GM23338 (cell line): ENCODE measurements at regions not wholly inside any gene's neighbourhood (a gene's known extent, or its start where the extent isn't known, plus 50 kb on each side); places are given as distances from the start of the nearest gene placed in this dataset.

ENCODE experiments used
- CREB1 ChIP-seq: fragments of 250-450 bp; sonication (Bioruptor Pico); IDR thresholded peaks from 2 replicates; pipeline ENCODE4 v1.5.0; 2020; ENCODE audit warnings: low read depth, mild to moderate bottlenecking, moderate library complexity
- CTCF ChIP-seq, 2 experiments: fragments of 200-600 bp in 1 of 2; sonication (generic) in 1 of 2; conservative IDR thresholded peaks; 2 replicates each; pipeline versions ENCODE4 v1.5.1 to v1.6.1; 2016 to 2017; ENCODE audit warnings: antibody characterized with exemption in 2 of 2, low read depth in 2 of 2, mild to moderate bottlenecking in 2 of 2, moderate library complexity in 1 of 2
- EZH2 ChIP-seq: fragments of 200-600 bp; sonication (generic); IDR thresholded peaks from one replicate; pipeline ENCODE4 v1.8.0; 2017; ENCODE audit warnings: antibody characterized with exemption, mild to moderate bottlenecking, low read depth; ENCODE audit not compliant: unreplicated experiment
- EZH2phosphoT487 ChIP-seq: fragments of 200-600 bp; sonication (generic); IDR thresholded peaks from one replicate; pipeline ENCODE4 v1.8.1; 2018; ENCODE audit warnings: antibody characterized with exemption; ENCODE audit not compliant: unreplicated experiment

- TF ChIP-seq CTCF (conservative IDR thresholded peaks at IDR 0.05; ENCODE audit: low read depth in 2 of 2) (no peak), EZH2phosphoT487 (no peak), CREB1 (no peak), EZH2 (no peak)
Measured at GRCh38 chr13:24050292-24050711, 110.2 kb upstream of the SPATA13 start.
